ENCODE measurements at regions not wholly inside any gene's neighbourhood (a gene's known extent, or its start where the extent isn't known, plus 50 kb on each side); places are given as distances from the start of the nearest gene placed in this dataset.
"Not testable (repeated sequence)": the region's sequence is repeated elsewhere in the genome, so short reads cannot be mapped to it uniquely, and the experiment has no call there.

DNA sequence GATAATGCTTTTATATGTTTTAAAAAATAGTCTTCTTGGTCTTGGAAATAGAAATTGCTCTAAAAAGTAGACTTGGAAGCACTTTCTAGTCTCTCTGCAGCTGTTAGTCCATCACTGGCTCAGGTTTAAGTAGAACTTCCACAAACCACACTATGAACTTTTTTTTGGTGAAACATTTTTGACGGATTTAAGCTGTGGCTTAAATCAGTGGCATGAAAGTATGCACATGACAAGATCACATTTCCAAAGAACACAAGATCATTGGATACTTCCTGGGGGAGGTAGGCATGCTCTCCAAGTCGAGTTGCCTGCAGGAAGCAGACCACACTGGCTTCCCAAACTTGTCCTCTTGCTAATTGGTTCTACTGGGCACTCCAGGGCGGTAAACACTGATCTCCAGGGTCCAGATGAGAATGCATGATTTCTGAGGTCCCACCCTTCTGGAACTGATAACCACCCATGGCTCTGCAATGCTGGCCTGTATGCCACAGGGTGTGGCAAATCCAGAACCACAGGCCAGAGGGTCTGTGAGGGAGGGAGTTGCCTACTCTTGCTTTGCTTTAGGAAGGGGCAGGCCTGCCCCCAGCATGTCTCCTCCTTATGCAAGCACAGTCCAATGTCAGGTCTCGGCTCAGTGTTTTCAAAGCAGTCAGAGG lies 331.9 kb upstream of the SFRP2 start:
- TF ChIP-seq, protein P1, sequence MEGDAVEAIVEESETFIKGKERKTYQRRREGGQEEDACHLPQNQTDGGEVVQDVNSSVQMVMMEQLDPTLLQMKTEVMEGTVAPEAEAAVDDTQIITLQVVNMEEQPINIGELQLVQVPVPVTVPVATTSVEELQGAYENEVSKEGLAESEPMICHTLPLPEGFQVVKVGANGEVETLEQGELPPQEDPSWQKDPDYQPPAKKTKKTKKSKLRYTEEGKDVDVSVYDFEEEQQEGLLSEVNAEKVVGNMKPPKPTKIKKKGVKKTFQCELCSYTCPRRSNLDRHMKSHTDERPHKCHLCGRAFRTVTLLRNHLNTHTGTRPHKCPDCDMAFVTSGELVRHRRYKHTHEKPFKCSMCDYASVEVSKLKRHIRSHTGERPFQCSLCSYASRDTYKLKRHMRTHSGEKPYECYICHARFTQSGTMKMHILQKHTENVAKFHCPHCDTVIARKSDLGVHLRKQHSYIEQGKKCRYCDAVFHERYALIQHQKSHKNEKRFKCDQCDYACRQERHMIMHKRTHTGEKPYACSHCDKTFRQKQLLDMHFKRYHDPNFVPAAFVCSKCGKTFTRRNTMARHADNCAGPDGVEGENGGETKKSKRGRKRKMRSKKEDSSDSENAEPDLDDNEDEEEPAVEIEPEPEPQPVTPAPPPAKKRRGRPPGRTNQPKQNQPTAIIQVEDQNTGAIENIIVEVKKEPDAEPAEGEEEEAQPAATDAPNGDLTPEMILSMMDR (IDR thresholded peaks at IDR 0.05; ENCODE audit: low read depth, low read length, missing control alignments) = no peak
- DNase-seq = no peak
- Histone ChIP-seq H3K4me3 (ENCODE audit: low read depth, low read length) (no peak overlapping the region), H3K27me3 (replicated peaks) (no peaks in the 10 kb centered on the region), H3K27ac (no peak overlapping the region), H3K36me3 (replicated peaks) (no peaks in the 10 kb centered on the region)
- in situ Hi-C loops (cut with HindIII; ENCODE audit: low pct_ligation_motif_present, low sequenced_read_pairs) = no loop called here

DNA sequence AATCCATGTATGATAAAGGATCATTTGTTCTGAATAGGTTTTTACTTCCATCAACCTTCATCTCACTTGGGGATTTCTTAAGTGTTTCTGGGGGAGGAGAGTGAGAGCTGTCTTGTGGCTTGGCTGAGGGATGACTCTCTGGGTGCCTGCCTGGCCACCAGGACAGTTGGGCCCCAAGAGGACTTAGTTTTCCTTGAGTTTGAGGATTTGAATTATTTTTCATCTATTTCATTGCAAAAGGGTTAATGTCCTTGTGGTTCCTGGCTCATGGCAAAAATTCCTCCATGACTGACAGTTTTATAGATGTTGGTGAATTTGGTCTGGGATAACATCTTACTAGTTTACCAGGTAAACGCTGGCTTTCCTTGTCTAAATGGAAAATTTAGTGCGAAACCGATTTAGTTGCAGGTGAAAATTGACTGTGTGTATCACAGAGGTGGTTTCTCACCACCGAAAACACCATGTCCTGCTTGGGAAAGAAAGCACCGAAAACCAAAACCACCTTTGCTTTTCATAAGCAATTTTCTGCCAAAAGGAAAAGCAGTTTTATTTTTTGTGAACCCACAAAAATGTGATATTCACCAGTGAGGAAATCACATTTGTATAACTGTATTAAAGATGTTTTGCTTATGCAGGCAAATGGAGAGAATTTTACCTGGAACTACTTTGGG lies 331.3 kb upstream of the SFRP2 start:
- TF ChIP-seq, protein P1 (IDR thresholded peaks at IDR 0.05; ENCODE audit: low read depth, low read length, missing control alignments) = no peak
- in situ Hi-C loops (cut with HindIII; ENCODE audit: low pct_ligation_motif_present, low sequenced_read_pairs) = no loop called here
- no peak for DNase-seq
- Histone ChIP-seq H3K36me3 (replicated peaks) (no peaks in the 10 kb centered on the region), H3K4me3 (ENCODE audit: low read depth, low read length) (no peak overlapping the region), H3K27me3 (replicated peaks) (no peaks in the 10 kb centered on the region), H3K27ac (no peak overlapping the region)

DNA sequence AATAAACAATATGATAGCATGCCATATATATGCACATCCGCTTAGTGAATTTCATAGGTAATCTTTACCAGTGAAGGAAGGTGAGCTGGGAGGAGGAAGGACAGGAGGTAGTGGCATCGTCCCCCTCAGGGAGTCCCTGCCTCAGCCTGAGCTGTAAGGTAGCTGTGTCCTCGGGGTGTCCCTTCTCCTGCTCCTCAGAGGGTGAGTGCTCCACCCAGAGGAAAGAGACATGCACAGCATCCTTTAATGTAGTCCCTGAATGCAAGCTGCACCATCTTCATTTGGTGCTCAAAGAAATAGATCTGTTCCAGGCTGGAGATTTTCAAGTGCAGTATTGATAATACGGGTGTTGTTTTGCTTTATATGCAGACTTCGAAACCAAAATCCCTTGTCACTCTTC lies 330.4 kb upstream of the SFRP2 start:
- no peak overlapping the region for H3K27ac ChIP-seq
- TF ChIP-seq, protein P1 (IDR thresholded peaks at IDR 0.05; ENCODE audit: low read depth, low read length, missing control alignments) = no peak
- in situ Hi-C loops (cut with HindIII; ENCODE audit: low pct_ligation_motif_present, low sequenced_read_pairs) = no loop called here

DNA sequence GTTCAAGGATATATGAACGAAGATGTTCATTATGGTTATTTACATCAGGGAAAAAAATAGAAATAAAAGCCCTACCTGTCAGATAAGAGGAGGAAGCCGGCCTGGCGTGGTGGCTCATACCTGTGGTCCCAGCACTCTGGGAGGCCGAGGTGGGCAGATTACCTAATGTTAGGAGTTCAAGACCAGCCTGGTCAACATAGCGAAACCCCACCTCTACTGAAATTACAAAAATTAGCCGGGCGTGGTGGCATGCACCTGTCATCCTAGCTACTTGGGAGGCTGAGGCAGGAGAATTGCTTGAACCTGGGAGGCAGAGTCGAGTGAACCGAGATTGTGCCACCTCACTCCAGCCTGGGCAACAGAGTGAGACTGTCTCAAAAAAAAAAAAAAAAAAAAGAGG lies 328.8 kb upstream of the SFRP2 start:
- in situ Hi-C loops (cut with HindIII; ENCODE audit: low pct_ligation_motif_present, low sequenced_read_pairs); H3K27me3 ChIP-seq (replicated peaks); H3K36me3 ChIP-seq (replicated peaks); DNase-seq; H3K4me3 ChIP-seq (ENCODE audit: low read depth, low read length); H3K27ac ChIP-seq: not testable (repeated sequence)

More for the DNA sequence above, 330.4 kb upstream of the SFRP2 start:
- Histone ChIP-seq H3K36me3 (replicated peaks) (no peaks in the 10 kb centered on the region), H3K4me3 (ENCODE audit: low read depth, low read length) (no peak overlapping the region), H3K27me3 (replicated peaks) (no peaks in the 10 kb centered on the region)
- peak; percentile 5 for DNase-seq

DNA sequence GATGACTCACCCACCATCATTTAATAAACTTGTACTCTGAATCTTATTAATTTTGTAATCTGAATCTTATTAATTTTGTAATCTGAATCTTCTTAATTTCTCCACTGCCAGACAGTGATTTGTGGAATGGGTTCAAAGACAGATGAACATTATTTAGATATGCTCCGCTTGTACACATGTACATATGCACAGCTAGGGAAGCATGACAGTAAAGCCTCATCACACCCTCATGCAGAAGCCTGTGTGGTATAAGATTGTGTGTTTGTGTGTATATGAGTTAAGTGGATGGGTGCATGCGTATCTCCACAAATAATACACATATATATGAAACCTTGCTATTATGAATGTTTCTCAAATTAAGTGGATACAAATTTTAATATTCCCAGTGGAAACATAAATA lies 318.5 kb upstream of the SFRP2 start:
- H3K27ac ChIP-seq = no peak overlapping the region
- TF ChIP-seq, protein P1 (IDR thresholded peaks at IDR 0.05; ENCODE audit: low read depth, low read length, missing control alignments) = no peak
- DNase-seq = no peak
- in situ Hi-C loops (cut with HindIII; ENCODE audit: low pct_ligation_motif_present, low sequenced_read_pairs) = no loop called here
- H3K36me3 ChIP-seq (replicated peaks) = no peaks in the 10 kb centered on the region
- H3K4me3 ChIP-seq (ENCODE audit: low read depth, low read length) = no peak overlapping the region
- H3K27me3 ChIP-seq (replicated peaks) = no peaks in the 10 kb centered on the region

DNA sequence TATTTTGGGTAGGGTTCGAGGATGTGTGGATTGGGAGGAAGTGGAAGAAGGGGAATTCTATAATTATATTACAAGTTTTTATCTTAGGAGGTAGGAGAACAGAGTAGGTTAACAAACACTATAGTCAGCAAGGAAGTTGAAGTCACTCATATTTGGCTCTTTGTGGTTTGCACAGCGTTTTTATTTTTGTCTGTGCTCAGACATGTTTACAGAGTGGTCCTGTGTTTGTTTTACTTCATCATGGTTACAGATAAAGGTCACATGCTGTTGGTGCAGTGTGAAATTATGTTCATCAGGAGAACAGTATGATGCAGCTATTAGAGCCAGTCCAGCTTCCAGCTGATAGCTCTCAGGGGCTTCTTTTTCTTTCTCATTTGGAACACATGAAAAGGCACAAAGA lies 299.9 kb upstream of the SFRP2 start:
- in situ Hi-C loops (cut with HindIII; ENCODE audit: low pct_ligation_motif_present, low sequenced_read_pairs) = no loop called here
- no peaks in the 10 kb centered on the region for H3K27me3 ChIP-seq (replicated peaks)
- TF ChIP-seq, protein P1 (IDR thresholded peaks at IDR 0.05; ENCODE audit: low read depth, low read length, missing control alignments) = no peak
- no peaks in the 10 kb centered on the region for H3K36me3 ChIP-seq (replicated peaks)
- DNase-seq = peak; percentile 13
- H3K4me3 ChIP-seq (ENCODE audit: low read depth, low read length) = no peak overlapping the region
- no peak overlapping the region for H3K27ac ChIP-seq
